Posterior cingulate gyrus (tissue), 11 donors: ENCODE measurements at regions not wholly inside any gene's neighbourhood (a gene's known extent, or its start where the extent isn't known, plus 50 kb on each side); places are given as distances from the start of the nearest gene placed in this dataset.
"Not testable (repeated sequence)": the region's sequence is repeated elsewhere in the genome, so short reads cannot be mapped to it uniquely, and the experiment has no call there.

ENCODE experiments used
- DNase-seq, 10 donors: peaks; one replicate each; pipeline versions ENCODE4 v3.0.0 to v3.0.0-alpha.2; 2020 to 2021; ENCODE audit warnings: mixed read lengths in 3 of 10
- intact Hi-C: fragments of 100-400 bp; cut with DNase I; formaldehyde crosslinking; loops from one replicate; pipeline ENCODE4 v1.15.1; 2023

- no peak for DNase-seq
- intact Hi-C loops: no loop called here
Observed at GRCh38 chr13:50421473-50422130, 406.4 kb downstream of the KCNRG start.

DNA sequence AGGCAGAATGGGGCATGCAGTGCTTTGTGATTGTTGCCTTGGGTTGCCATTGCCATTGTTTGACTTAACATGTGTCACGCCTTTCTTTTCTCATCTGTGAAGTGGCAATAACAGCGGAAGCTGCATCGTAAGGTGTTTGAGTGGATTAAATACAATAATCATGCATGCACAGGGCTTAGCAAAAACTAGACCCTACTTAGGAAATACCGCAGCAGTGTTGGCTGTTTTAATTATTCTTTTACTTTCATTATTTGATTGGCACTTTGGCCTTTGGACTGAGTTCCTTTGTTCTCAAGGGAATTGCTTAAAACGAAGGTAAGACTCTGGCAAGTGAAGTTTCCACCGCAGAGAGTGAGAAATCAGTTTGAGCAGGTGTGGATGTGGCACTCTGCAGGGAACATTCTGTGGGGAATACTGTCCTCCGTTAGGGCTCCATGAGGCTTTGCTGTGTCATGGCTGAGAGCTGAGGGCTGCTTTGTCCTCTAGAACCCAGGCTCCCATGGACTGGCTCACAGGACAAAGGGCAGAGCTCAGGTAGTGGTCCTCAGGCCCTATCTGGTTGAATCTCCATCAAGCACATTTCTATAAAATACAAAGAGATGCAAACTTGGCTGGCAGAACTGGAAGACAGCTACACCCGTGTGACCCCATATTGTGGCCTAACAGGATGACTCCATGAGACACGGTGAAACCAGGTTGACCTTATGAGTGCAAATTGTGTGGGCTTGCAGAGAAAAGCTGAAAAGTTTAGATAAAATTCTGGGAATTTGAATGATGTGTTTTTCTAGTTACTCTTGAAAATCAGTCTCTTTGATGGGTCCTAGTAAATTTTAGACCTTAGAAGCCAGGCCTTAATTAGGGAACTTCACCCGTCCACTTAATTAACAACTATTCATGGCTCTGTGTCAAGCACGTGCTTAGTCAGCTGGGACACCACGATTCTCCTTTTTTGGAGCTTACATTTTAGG is 407.2 kb downstream of the KCNRG start:
- no peak for DNase-seq
- intact Hi-C loops: no loop called here

GRCh38 chr13:50424993-50425392 is 409.7 kb downstream of the KCNRG start:
- DNase-seq: no peak
- intact Hi-C loops: no loop called here

DNA sequence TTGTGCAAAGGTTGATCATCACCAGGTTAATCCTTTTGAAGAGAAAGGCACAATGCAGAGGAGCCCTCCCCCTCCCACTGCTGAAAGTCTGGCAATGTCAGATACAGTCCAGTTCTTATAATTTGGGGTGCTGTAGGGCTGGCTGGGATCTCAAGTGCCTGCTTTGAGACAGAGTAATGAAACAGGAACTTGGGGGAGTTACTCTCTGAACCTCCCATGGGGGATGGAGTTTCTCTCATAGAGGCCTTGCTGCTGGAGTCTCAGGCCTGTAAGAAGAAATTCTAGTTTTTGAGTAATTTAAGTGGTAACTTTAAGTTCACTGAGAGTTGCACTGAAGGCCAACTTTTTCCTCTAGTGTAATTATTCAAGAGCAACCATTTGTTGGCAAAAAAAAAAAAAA is 410.5 kb downstream of the KCNRG start:
- intact Hi-C loops: no loop called here
- DNase-seq: no peak

DNA sequence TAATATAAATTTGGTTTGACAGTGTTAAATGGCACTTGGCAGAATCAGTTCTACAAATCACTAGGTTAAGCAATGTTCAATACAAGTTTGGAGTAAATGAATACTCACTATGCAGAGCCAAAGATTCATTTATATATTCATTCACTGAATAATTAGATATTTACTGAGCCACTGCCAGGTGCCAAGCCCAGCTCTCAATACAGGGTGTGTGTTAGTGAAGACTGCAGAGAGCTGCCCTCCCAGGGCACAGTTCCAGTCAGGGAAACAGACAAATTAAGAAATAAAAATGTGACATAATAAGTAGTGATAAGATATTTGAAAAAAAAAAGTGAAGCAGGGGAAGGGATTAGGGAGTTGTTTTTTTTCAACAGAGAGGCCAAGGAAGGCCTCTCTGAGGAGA is 411.7 kb downstream of the KCNRG start:
- no peak for DNase-seq
- intact Hi-C loops: no loop called here

DNA sequence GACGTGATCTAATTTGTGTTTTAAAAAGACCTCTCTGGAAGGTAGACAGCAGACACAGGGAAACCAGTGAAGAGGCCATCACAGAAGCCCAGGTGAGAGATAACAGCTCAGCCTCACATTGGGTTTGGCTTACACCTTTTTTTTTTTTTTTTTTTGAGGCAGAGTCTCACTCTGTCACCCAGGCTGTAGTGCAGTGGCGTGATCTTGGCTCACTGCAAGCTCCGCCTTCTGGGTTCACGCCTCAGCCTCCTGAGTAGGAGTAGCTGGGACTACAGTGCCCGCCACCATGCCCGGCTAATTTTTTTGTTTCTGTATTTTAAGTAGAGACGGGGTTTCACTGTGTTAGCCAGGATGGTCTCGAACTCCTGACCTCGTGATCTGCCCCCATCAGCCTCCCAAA is 412.3 kb downstream of the KCNRG start:
- DNase-seq, intact Hi-C loops: not testable (repeated sequence)

- intact Hi-C loops: no loop called here
- no peak for DNase-seq
Observed at GRCh38 chr13:50428183-50428877, 413.1 kb downstream of the KCNRG start.

- DNase-seq: no peak
- intact Hi-C loops: no loop called here
Observed at GRCh38 chr13:50435011-50435410, 408.5 kb downstream of the DLEU7 start.

DNA sequence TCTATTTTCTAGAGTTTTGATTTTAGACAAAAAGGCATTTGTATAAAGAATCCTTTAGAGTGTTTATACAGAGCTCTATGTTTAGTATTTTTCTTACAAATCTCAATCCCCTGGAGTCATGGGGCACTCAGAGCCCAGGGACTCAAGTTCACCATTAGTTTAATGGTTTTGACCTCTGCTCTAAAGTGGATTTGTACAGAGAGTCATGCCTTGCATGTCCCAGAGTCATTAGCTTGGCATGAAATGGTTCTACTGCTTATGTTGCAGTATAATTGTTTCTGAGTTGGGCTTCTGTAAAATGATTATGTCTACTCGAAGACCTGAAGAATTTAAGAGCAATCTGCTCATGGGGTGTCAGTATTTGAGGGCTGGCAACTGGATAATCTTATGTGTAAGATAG is 406.2 kb downstream of the DLEU7 start:
- DNase-seq: no peak
- intact Hi-C loops: no loop called here

DNA sequence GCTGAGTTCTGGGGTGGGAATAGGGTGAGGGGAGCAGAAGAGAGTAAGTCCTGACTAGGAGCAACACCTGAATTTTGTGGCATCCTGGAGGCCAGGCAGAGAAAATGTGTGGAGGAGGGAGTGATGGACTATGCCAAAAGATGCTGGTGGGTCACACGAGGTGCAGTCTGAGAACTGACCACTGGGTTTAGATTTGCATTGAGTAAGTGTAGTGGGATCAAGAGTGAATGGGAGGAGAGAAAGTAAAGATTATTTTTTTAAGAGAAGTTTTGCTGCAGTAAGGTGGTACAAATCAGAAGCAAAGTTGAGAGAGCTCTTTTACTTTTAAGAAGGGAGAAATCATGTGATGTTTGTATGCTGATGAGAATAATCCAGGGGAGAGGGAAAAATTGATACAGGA is 405.1 kb downstream of the DLEU7 start:
- intact Hi-C loops: no loop called here

GRCh38 chr13:50441130-50441529 is 402.4 kb downstream of the DLEU7 start:
- intact Hi-C loops: no loop called here
- no peak for DNase-seq

More for the DNA sequence above, 405.1 kb downstream of the DLEU7 start:
- no peak for DNase-seq

DNA sequence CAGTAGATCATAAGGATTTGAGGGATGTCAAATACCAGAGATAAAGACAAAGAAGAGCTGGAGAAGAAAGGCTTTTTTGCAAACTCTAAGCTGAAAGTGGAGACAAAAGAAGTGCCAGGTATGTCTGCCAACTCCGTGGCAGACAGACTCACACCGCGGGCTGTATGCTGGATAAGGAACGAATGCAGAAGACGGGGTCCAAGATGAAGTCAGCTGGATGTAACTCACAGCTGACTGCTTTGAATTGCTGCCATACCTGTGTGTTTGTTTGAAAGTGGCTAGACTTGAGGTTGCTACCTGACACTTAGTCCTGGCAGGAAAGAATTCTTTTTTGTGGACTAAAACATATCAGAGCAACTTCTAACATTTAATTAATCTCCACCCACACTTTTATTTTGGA is 398.8 kb downstream of the DLEU7 start:
- DNase-seq: no peak
- intact Hi-C loops: no loop called here

DNA sequence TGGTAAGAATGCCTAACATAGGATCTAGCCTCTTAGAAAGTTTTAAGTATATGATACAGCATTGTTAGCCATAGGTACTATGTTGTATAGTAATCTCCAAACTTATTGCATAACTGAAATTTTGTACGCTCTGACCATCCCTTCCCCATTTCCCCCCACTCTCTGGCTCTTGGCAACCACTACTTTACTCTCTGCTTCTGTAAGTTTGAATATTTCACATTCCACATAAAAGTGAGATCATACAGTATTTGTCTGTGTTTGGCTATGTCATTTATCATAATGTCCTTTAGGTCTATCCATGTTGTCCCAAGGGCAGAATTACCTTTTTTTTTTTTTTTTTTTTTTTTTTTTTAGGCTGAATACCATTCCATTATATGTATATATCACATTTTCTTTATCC is 396.9 kb downstream of the DLEU7 start:
- no peak for DNase-seq
- intact Hi-C loops: no loop called here

- intact Hi-C loops: no loop called here
- DNase-seq: no peak
Observed at GRCh38 chr13:50448535-50448998, 394.9 kb downstream of the DLEU7 start.

DNA sequence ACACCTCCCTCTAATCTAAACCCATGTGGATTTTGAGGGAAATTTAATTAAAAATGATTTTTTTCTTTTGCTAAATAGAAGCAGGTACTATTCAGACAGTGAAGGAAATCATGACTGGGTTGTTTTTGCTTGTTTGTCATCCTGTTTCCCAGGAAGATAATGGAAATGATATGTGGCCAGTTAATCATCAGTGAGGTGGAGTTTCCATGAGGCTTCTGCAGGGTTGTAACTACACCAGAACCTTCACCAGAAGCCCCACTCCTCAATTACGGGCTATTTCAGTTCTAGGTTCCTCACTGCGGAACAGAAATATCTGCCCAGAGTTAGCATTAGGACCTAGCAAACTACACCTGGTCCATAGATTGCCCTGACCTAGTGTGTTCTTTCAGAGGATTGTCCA is 394.0 kb downstream of the DLEU7 start:
- intact Hi-C loops: no loop called here
- DNase-seq: no peak

DNA sequence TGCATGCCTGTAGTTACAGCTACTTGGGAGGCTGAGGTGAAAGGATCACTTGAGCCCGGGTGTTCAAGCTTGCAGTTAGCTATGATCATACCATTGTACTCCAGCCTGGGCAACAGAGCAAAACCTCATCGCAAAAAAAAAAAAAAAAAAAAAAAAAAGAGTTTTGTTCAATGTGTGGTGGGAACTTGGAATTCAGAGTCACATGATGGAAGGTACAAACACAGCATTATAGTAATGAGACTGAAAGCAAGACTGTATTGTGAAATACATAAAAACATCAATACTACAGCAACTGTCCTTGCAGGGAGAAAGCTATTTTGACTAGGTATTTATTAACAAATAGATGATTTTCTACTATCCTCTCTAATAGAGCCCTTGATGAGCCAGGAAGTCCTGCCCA is 393.2 kb downstream of the DLEU7 start:
- no peak for DNase-seq
- intact Hi-C loops: no loop called here

- DNase-seq: peak in 1 of 10 donors; percentile 78
- intact Hi-C loops: no loop called here
Observed at GRCh38 chr13:50451609-50452008, 391.9 kb downstream of the DLEU7 start.

- DNase-seq: no peak
- intact Hi-C loops: no loop called here
Observed at GRCh38 chr13:50452028-50452427, 391.5 kb downstream of the DLEU7 start.

GRCh38 chr13:50452756-50453155 is 390.7 kb downstream of the DLEU7 start:
- no peak for DNase-seq
- intact Hi-C loops: no loop called here

DNA sequence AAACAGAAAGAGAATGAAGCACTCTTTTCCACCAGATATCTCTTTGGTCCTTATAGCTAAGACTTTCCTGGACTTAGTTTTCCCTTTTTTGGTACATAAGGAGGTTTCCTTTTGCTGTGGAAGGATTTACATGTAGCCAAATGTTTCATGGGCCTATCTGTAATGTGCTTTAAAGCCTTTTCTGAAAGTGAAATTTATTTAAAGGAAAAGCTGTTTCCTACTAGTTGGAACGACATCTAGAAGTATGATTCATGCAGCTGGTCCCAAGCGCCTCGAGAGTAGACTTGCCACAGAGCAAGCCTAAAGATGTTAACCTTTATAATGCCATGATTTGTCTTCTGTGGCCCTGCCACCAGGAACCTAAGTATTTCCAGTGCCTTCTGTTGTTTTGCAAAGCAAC is 390.3 kb downstream of the DLEU7 start:
- intact Hi-C loops: no loop called here
- DNase-seq: no peak

GRCh38 chr13:50456111-50456510 is 387.4 kb downstream of the DLEU7 start:
- intact Hi-C loops: no loop called here
- DNase-seq: no peak
